ENCODE measurements at regions not wholly inside any gene's neighbourhood (a gene's known extent, or its start where the extent isn't known, plus 50 kb on each side); places are given as distances from the start of the nearest gene placed in this dataset.

DNA sequence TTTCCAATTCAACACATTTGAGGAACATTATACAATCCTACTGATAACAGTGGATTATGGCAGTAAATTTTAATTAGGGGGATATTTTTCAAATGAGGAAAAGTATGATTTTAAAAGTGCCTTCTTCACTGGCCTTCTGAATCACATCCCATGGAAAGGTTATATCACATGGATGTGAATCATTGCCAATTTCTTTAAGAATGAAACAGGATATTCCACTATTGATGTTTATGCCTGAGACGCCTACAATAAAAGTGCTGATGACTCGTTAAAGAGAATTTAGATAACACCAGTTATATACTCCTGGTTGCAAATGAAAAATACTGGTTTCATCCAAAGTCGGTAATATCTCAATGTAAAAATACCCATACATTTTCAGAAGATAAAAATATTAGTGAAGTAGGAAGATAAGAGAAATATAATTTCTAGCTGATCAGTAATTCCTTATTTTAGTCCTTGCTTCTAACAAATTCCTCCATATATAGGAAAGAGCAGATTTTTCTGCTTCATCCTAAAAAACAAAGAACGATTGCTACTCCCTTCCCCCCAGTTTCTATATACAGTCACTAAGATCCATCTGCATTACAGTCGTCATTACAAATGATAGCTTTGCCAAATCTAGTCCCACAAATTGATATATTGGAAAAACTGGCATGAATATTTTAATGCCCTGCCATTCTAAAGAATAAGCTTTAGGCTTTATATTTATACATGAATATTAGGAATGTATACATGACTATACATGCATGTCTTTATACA lies 139.5 kb upstream of the SOX5 start:
- Histone ChIP-seq H3K36me3 (ENCODE audit: control insufficient read depth in 2 of 2, insufficient read depth in 2 of 2, low read length in 2 of 2) (no peaks in the 10 kb centered on the region), H3K9ac (ENCODE audit: low read length in 2 of 2) (no peak overlapping the region), H3K4me1 (ENCODE audit: control insufficient read depth, insufficient read depth, low read length) (no peaks in the 10 kb centered on the region), H3K9me3 (ENCODE audit: control insufficient read depth in 2 of 2, low read length in 2 of 2) (no peaks in the 10 kb centered on the region), H3K27me3 (ENCODE audit: control insufficient read depth in 1 of 2, insufficient read depth in 2 of 2, low read length in 2 of 2) (no peaks in the 10 kb centered on the region), H3K4me3 (ENCODE audit: low read length in 2 of 2) (no peak overlapping the region), H3K27ac (ENCODE audit: low read length) (no peak overlapping the region)

DNA sequence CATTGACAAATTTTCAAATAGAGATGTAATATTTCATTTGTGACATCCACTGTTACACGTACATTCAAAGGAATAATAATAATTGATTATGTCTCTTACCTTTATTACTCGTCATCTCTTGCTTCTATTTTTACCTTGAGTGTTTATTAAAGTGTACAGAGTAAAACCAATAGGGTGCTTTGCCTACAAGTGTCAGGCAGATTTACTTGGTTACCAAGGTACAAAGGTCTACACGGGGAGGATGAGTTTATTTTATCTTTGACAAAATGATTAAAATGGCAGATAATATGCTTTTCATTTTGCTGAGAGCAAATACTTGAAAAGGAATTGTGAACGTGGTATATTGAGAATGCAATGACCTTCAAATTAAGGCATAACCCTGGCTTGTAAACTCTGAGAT lies 137.8 kb upstream of the SOX5 start:
- Histone ChIP-seq H3K4me3 (ENCODE audit: low read length in 2 of 2) (no peak overlapping the region), H3K9me3 (ENCODE audit: control insufficient read depth in 2 of 2, low read length in 2 of 2) (no peaks in the 10 kb centered on the region), H3K27ac (ENCODE audit: low read length) (no peak overlapping the region), H3K27me3 (ENCODE audit: control insufficient read depth in 1 of 2, insufficient read depth in 2 of 2, low read length in 2 of 2) (no peaks in the 10 kb centered on the region), H3K4me1 (ENCODE audit: control insufficient read depth, insufficient read depth, low read length) (no peaks in the 10 kb centered on the region), H3K9ac (ENCODE audit: low read length in 2 of 2) (no peak overlapping the region), H3K36me3 (ENCODE audit: control insufficient read depth in 2 of 2, insufficient read depth in 2 of 2, low read length in 2 of 2) (no peaks in the 10 kb centered on the region)

DNA sequence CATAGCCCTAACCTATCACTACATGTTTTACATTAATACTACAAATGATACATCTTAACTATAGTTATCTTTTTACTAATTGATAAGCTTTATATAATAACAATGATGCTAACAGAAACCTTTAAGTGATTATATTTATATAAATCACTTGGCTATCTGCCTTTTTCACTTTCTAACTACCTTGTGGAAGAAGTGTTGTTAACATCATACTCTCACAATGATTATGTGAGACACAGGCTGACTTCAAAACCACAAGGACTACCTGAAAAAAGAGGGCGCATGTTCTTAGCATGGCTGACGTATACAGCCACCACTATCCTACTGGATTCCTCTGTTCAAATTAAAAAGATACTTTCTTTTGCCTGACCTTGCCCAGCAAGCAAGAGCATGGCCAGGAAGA lies 135.3 kb upstream of the SOX5 start:
- Histone ChIP-seq H3K36me3 (ENCODE audit: control insufficient read depth in 2 of 2, insufficient read depth in 2 of 2, low read length in 2 of 2) (no peaks in the 10 kb centered on the region), H3K4me1 (ENCODE audit: control insufficient read depth, insufficient read depth, low read length) (no peaks in the 10 kb centered on the region), H3K9ac (ENCODE audit: low read length in 2 of 2) (no peak overlapping the region), H3K4me3 (ENCODE audit: low read length in 2 of 2) (no peak overlapping the region), H3K27ac (ENCODE audit: low read length) (no peak overlapping the region), H3K9me3 (ENCODE audit: control insufficient read depth in 2 of 2, low read length in 2 of 2) (no peaks in the 10 kb centered on the region), H3K27me3 (ENCODE audit: control insufficient read depth in 1 of 2, insufficient read depth in 2 of 2, low read length in 2 of 2) (no peaks in the 10 kb centered on the region)

DNA sequence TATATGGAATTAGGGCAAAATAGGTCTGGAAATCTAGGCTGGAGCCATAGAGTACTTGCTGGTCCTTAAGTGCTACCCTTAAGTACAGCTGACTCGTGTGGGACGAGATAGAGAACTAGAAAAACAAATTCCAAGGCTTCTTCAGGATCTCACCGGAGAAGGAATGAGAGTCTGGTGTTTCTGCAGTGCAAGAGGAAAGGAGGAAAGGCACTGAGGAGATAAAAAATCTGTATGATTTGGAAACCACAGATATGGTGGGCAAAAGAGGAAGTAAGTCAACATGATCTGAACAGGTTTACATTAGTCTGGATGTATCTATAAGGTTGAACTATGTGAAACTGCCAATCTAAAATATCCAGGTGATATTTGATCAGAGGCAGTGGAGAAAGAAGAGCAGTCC lies 134.4 kb upstream of the SOX5 start:
- H3K9ac ChIP-seq (ENCODE audit: low read length in 2 of 2): no peak overlapping the region
- H3K36me3 ChIP-seq (ENCODE audit: control insufficient read depth in 2 of 2, insufficient read depth in 2 of 2, low read length in 2 of 2): no peaks in the 10 kb centered on the region
- no peaks in the 10 kb centered on the region for H3K27me3 ChIP-seq (ENCODE audit: control insufficient read depth in 1 of 2, insufficient read depth in 2 of 2, low read length in 2 of 2)
- H3K9me3 ChIP-seq (ENCODE audit: control insufficient read depth in 2 of 2, low read length in 2 of 2): no peaks in the 10 kb centered on the region
- no peak overlapping the region for H3K27ac ChIP-seq (ENCODE audit: low read length)
- no peaks in the 10 kb centered on the region for H3K4me1 ChIP-seq (ENCODE audit: control insufficient read depth, insufficient read depth, low read length)
- H3K4me3 ChIP-seq (ENCODE audit: low read length in 2 of 2): no peak overlapping the region

DNA sequence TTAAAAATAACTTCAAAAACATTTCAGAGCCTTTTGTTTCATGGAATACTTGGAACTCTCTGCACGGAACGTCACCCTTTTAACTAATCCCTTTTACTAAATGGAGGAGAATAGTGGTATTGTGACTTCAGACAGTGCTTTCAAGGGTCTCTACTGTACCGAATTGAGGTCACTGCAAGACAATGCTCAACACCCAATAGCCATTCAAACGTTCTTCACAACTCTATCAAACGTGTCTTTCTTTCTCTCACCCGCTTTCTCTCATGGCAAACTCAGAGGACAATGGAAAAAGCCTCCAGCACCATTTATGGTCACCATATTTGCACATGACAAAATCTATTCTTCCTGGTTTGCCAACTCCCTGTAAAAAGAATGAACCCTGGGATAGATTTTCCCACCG lies 132.1 kb upstream of the SOX5 start:
- Histone ChIP-seq H3K27me3 (ENCODE audit: control insufficient read depth in 1 of 2, insufficient read depth in 2 of 2, low read length in 2 of 2) (no peaks in the 10 kb centered on the region), H3K9ac (ENCODE audit: low read length in 2 of 2) (no peak overlapping the region), H3K4me1 (ENCODE audit: control insufficient read depth, insufficient read depth, low read length) (no peaks in the 10 kb centered on the region), H3K9me3 (ENCODE audit: control insufficient read depth in 2 of 2, low read length in 2 of 2) (no peaks in the 10 kb centered on the region), H3K27ac (ENCODE audit: low read length) (no peak overlapping the region), H3K4me3 (ENCODE audit: low read length in 2 of 2) (no peak overlapping the region), H3K36me3 (ENCODE audit: control insufficient read depth in 2 of 2, insufficient read depth in 2 of 2, low read length in 2 of 2) (no peaks in the 10 kb centered on the region)

DNA sequence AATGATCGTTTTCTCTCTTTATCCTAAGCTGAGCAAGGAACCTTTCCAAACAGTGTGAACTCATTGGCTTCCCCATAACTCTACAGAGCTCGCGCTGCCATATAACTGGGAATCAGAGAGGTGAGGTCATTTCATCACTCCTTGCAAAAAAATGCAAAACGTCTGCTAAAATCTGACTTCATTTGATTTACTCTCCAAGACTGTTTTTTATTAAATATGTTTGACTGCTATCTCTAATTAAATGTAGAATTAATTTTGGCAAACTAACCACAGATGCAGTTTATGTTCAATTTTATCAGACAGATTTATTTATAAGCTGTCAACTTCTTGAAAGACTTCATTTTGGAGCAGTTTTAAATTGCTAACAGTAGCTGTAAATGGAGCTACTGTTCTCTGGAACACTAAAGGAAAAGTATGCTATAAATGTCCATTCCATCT lies 131.6 kb upstream of the SOX5 start:
- Histone ChIP-seq H3K4me1 (ENCODE audit: control insufficient read depth, insufficient read depth, low read length) (no peaks in the 10 kb centered on the region), H3K9me3 (ENCODE audit: control insufficient read depth in 2 of 2, low read length in 2 of 2) (no peaks in the 10 kb centered on the region), H3K36me3 (ENCODE audit: control insufficient read depth in 2 of 2, insufficient read depth in 2 of 2, low read length in 2 of 2) (no peaks in the 10 kb centered on the region), H3K4me3 (ENCODE audit: low read length in 2 of 2) (no peak overlapping the region), H3K27me3 (ENCODE audit: control insufficient read depth in 1 of 2, insufficient read depth in 2 of 2, low read length in 2 of 2) (no peaks in the 10 kb centered on the region), H3K9ac (ENCODE audit: low read length in 2 of 2) (no peak overlapping the region), H3K27ac (ENCODE audit: low read length) (no peak overlapping the region)

DNA sequence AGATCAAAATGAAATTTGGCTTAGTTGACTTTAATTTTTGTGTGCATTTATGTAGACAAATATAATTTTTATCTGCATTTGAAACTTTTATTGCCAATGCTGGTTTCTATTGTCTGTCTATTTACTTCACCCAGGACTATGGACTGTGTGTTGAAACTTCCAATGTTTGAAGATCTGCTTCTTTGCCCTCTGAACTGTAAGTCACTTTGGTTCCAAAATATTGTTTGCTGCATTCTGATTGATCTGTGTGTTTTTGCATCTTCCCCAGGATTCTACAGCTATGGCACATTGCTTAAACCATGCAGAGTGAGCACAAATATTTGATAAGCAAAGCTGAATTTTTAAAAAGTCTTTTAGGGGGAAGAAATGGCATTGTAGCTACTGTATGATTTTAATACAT lies 131.0 kb upstream of the SOX5 start:
- H3K9ac ChIP-seq (ENCODE audit: low read length in 2 of 2): no peak overlapping the region
- no peak overlapping the region for H3K27ac ChIP-seq (ENCODE audit: low read length)
- H3K27me3 ChIP-seq (ENCODE audit: control insufficient read depth in 1 of 2, insufficient read depth in 2 of 2, low read length in 2 of 2): no peaks in the 10 kb centered on the region
- H3K9me3 ChIP-seq (ENCODE audit: control insufficient read depth in 2 of 2, low read length in 2 of 2): no peaks in the 10 kb centered on the region
- H3K36me3 ChIP-seq (ENCODE audit: control insufficient read depth in 2 of 2, insufficient read depth in 2 of 2, low read length in 2 of 2): no peaks in the 10 kb centered on the region
- no peak overlapping the region for H3K4me3 ChIP-seq (ENCODE audit: low read length in 2 of 2)
- no peaks in the 10 kb centered on the region for H3K4me1 ChIP-seq (ENCODE audit: control insufficient read depth, insufficient read depth, low read length)

DNA sequence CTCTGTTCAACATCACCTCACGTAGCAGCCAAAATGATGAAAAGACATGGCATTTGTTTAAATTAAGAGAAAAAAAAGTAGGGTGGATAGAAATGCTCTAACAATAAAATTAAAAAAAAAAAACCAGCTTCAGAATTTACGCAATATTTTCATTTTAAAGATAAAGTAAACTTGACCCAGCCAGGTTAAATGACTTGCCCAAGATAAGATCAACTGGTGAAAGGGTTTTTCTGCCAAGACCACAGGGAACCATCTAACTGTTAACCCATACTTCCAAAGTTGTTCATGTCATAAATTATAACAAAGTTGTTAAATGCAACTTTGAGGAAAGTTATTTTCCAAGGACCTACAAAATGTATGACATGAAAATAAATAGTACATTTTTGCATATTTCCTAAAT lies 129.6 kb upstream of the SOX5 start:
- Histone ChIP-seq H3K4me1 (ENCODE audit: control insufficient read depth, insufficient read depth, low read length) (no peaks in the 10 kb centered on the region), H3K27me3 (ENCODE audit: control insufficient read depth in 1 of 2, insufficient read depth in 2 of 2, low read length in 2 of 2) (no peaks in the 10 kb centered on the region), H3K36me3 (ENCODE audit: control insufficient read depth in 2 of 2, insufficient read depth in 2 of 2, low read length in 2 of 2) (no peaks in the 10 kb centered on the region), H3K9ac (ENCODE audit: low read length in 2 of 2) (no peak overlapping the region), H3K27ac (ENCODE audit: low read length) (no peak overlapping the region), H3K9me3 (ENCODE audit: control insufficient read depth in 2 of 2, low read length in 2 of 2) (no peaks in the 10 kb centered on the region), H3K4me3 (ENCODE audit: low read length in 2 of 2) (no peak overlapping the region)

DNA sequence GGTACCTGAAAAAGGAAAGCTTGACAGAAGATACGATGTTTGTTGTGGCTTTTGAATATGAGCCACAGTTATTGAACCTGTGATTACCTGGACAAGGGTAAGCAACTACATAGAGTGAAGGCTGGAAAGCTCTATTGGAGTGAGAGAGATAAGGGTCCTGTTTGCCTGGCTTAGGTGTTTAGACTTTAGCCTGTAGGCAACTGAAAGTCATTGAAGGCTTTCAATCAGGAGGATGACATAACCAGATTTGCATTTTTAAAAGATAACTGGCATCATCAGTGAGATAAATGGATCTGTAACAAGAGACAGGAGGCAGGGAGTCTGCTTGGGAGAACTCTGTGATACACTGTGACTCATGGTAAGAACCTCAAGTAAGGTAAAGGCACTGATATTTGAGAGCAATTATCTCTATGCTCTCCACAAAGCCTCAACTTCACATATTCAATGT lies 128.9 kb upstream of the SOX5 start:
- Histone ChIP-seq H3K27me3 (ENCODE audit: control insufficient read depth in 1 of 2, insufficient read depth in 2 of 2, low read length in 2 of 2) (no peaks in the 10 kb centered on the region), H3K9ac (ENCODE audit: low read length in 2 of 2) (no peak overlapping the region), H3K4me3 (ENCODE audit: low read length in 2 of 2) (no peak overlapping the region), H3K36me3 (ENCODE audit: control insufficient read depth in 2 of 2, insufficient read depth in 2 of 2, low read length in 2 of 2) (no peaks in the 10 kb centered on the region), H3K27ac (ENCODE audit: low read length) (no peak overlapping the region), H3K9me3 (ENCODE audit: control insufficient read depth in 2 of 2, low read length in 2 of 2) (no peaks in the 10 kb centered on the region), H3K4me1 (ENCODE audit: control insufficient read depth, insufficient read depth, low read length) (no peaks in the 10 kb centered on the region)

DNA sequence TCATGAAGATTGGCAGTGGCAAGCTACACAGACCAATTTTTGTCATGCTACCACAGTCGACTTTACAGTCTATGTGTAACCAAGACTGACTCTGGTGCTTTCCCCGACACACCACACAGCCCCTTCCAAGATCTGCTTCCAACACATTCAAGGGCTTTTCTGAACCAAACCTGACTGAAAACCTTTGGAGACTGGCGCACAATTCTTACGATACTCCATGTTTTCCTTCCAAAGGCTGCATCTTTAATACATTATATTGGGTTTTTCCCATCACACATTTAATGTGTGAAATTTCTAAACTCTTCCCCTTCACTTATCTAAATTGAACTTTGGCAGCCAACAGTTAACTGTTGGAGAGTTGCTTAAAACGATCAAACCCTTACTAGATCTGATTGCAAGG lies 127.7 kb upstream of the SOX5 start:
- Histone ChIP-seq H3K9ac (ENCODE audit: low read length in 2 of 2) (no peak overlapping the region), H3K4me1 (ENCODE audit: control insufficient read depth, insufficient read depth, low read length) (no peaks in the 10 kb centered on the region), H3K27ac (ENCODE audit: low read length) (no peak overlapping the region), H3K27me3 (ENCODE audit: control insufficient read depth in 1 of 2, insufficient read depth in 2 of 2, low read length in 2 of 2) (no peaks in the 10 kb centered on the region), H3K36me3 (ENCODE audit: control insufficient read depth in 2 of 2, insufficient read depth in 2 of 2, low read length in 2 of 2) (no peaks in the 10 kb centered on the region), H3K4me3 (ENCODE audit: low read length in 2 of 2) (no peak overlapping the region), H3K9me3 (ENCODE audit: control insufficient read depth in 2 of 2, low read length in 2 of 2) (no peaks in the 10 kb centered on the region)

DNA sequence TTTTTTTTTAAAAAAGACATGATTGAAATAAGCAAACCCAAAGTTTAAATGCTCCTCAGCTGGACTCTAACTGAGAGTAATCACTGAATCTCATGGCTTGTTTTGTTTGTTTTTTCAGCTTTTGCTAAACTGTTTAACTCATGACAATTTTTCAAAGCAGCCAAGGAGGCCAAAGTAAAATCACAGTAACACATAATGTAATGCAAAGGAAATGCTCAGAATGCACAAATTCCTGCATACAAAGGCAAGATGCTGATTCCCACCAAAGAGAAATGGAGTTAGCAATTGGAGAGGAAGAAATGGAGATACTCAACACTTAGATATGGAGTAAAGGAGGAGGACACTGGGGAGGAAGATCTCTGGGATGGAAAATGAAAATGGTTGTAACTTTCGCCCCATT lies 126.2 kb upstream of the SOX5 start:
- H3K9ac ChIP-seq (ENCODE audit: low read length in 2 of 2): no peak overlapping the region
- H3K4me3 ChIP-seq (ENCODE audit: low read length in 2 of 2): no peak overlapping the region
- no peaks in the 10 kb centered on the region for H3K4me1 ChIP-seq (ENCODE audit: control insufficient read depth, insufficient read depth, low read length)
- H3K27ac ChIP-seq (ENCODE audit: low read length): no peak overlapping the region
- H3K36me3 ChIP-seq (ENCODE audit: control insufficient read depth in 2 of 2, insufficient read depth in 2 of 2, low read length in 2 of 2): no peaks in the 10 kb centered on the region
- H3K27me3 ChIP-seq (ENCODE audit: control insufficient read depth in 1 of 2, insufficient read depth in 2 of 2, low read length in 2 of 2): no peaks in the 10 kb centered on the region
- no peaks in the 10 kb centered on the region for H3K9me3 ChIP-seq (ENCODE audit: control insufficient read depth in 2 of 2, low read length in 2 of 2)
